Ectodermal cell (in vitro differentiated cells): ENCODE measurements at regions not wholly inside any gene's neighbourhood (a gene's known extent, or its start where the extent isn't known, plus 50 kb on each side); places are given as distances from the start of the nearest gene placed in this dataset.

ENCODE experiments used
- H3K27ac ChIP-seq: 2 replicates; pipeline ENCODE4 v1.7.0; 2013; ENCODE audit warnings: mild to moderate bottlenecking, low read depth, low read length; ENCODE audit not compliant: insufficient read depth, poor library complexity, severe bottlenecking
- H3K27me3 ChIP-seq: 2 replicates; pipeline ENCODE4 v1.7.0; 2013; ENCODE audit warnings: mild to moderate bottlenecking, low read length; ENCODE audit not compliant: insufficient read depth, control insufficient read depth, poor library complexity, severe bottlenecking
- H3K36me3 ChIP-seq: one replicate; pipeline ENCODE4 v1.7.0; 2013; ENCODE audit warnings: low read length; ENCODE audit not compliant: control insufficient read depth, insufficient read depth
- H3K4me1 ChIP-seq: one replicate; pipeline ENCODE4 v1.7.0; 2013; ENCODE audit warnings: low read length; ENCODE audit not compliant: control insufficient read depth, insufficient read depth
- H3K4me3 ChIP-seq: 2 replicates; pipeline ENCODE4 v1.7.0; 2013; ENCODE audit warnings: low read depth, low read length, control low read depth; ENCODE audit not compliant: insufficient read depth
- H3K9me3 ChIP-seq: 2 replicates; pipeline ENCODE4 v1.7.0; 2013; ENCODE audit warnings: mild to moderate bottlenecking, low read length, moderate library complexity; ENCODE audit not compliant: control insufficient read depth
- WGBS, 2 experiments: methylation state at CpG; one replicate each; pipeline ENCODE4 v1.1.7; 2013; ENCODE audit warnings: missing lambda C conversion rate in 2 of 2; 5-methylcytosine and 5-hydroxymethylcytosine counted together

- peaks cover 23% of the 10 kb centered on the region for H3K27me3 ChIP-seq
- 94 to 97% methylated on average over 3 to 5 of the region's 5 CpGs for WGBS, 2 experiments
- no peaks in the 10 kb centered on the region for H3K4me1 ChIP-seq
- H3K4me3 ChIP-seq = no peak overlapping the region
- H3K9me3 ChIP-seq = no peaks in the 10 kb centered on the region
- H3K36me3 ChIP-seq = no peaks in the 10 kb centered on the region
- no peak overlapping the region for H3K27ac ChIP-seq
Measured at GRCh38 chr10:60728056-60728455, 50.2 kb upstream of the CDK1 start.

- no peak overlapping the region for H3K4me3 ChIP-seq
- no peak overlapping the region for H3K27ac ChIP-seq
- H3K27me3 ChIP-seq = peaks cover 5% of the 10 kb centered on the region
- no peaks in the 10 kb centered on the region for H3K9me3 ChIP-seq
- no peaks in the 10 kb centered on the region for H3K36me3 ChIP-seq
- no peaks in the 10 kb centered on the region for H3K4me1 ChIP-seq
Measured at GRCh38 chr10:60726257-60726656, 52.0 kb upstream of the CDK1 start.

GRCh38 chr10:60722623-60723022 is 55.7 kb upstream of the CDK1 start:
- H3K9me3 ChIP-seq = no peaks in the 10 kb centered on the region
- H3K27ac ChIP-seq = no peak overlapping the region
- H3K27me3 ChIP-seq = no peaks in the 10 kb centered on the region
- no peaks in the 10 kb centered on the region for H3K36me3 ChIP-seq
- 81 to 97% methylated on average over 2 to 3 of the region's 3 CpGs for WGBS, 2 experiments
- H3K4me3 ChIP-seq = no peak overlapping the region
- no peaks in the 10 kb centered on the region for H3K4me1 ChIP-seq

GRCh38 chr10:60719721-60720120 is 58.6 kb upstream of the CDK1 start:
- Histone ChIP-seq H3K27ac (no peak overlapping the region), H3K36me3 (no peaks in the 10 kb centered on the region), H3K4me3 (no peak overlapping the region), H3K27me3 (no peaks in the 10 kb centered on the region), H3K9me3 (no peaks in the 10 kb centered on the region), H3K4me1 (no peaks in the 10 kb centered on the region)
- WGBS, 2 experiments = 86% methylated on average over 1 of the region's 1 CpG; no CpG with 5 or more reads in 1 of the 2 experiments

GRCh38 chr10:60718886-60719285 is 59.4 kb upstream of the CDK1 start:
- Histone ChIP-seq H3K4me3 (no peak overlapping the region), H3K9me3 (no peaks in the 10 kb centered on the region), H3K36me3 (no peaks in the 10 kb centered on the region), H3K27me3 (no peaks in the 10 kb centered on the region), H3K4me1 (no peaks in the 10 kb centered on the region), H3K27ac (no peak overlapping the region)
- WGBS, 2 experiments = 89% methylated on average over 1 of the region's 1 CpG; no CpG with 5 or more reads in 1 of the 2 experiments

- no peaks in the 10 kb centered on the region for H3K36me3 ChIP-seq
- no peak overlapping the region for H3K4me3 ChIP-seq
- H3K9me3 ChIP-seq = no peaks in the 10 kb centered on the region
- H3K27ac ChIP-seq = no peak overlapping the region
- no peaks in the 10 kb centered on the region for H3K27me3 ChIP-seq
- no peaks in the 10 kb centered on the region for H3K4me1 ChIP-seq
Measured at GRCh38 chr10:60717852-60718251, 60.4 kb upstream of the CDK1 start.

- Histone ChIP-seq H3K4me1 (no peaks in the 10 kb centered on the region), H3K27ac (no peak overlapping the region), H3K4me3 (no peak overlapping the region), H3K9me3 (no peaks in the 10 kb centered on the region), H3K36me3 (no peaks in the 10 kb centered on the region), H3K27me3 (no peaks in the 10 kb centered on the region)
- WGBS, 2 experiments = 89 to 92% methylated on average over 1 to 2 of the region's 2 CpGs
Measured at GRCh38 chr10:60714233-60714632, 64.0 kb upstream of the CDK1 start.

- 80% methylated on average over 1 of the region's 2 CpGs; no CpG with 5 or more reads in 1 of the 2 experiments for WGBS, 2 experiments
- H3K27me3 ChIP-seq = no peaks in the 10 kb centered on the region
- no peak overlapping the region for H3K27ac ChIP-seq
- H3K4me1 ChIP-seq = no peaks in the 10 kb centered on the region
- no peak overlapping the region for H3K4me3 ChIP-seq
- H3K9me3 ChIP-seq = no peaks in the 10 kb centered on the region
- no peaks in the 10 kb centered on the region for H3K36me3 ChIP-seq
Measured at GRCh38 chr10:60711496-60711895, 66.8 kb upstream of the CDK1 start.

- no peak overlapping the region for H3K4me3 ChIP-seq
- no peaks in the 10 kb centered on the region for H3K9me3 ChIP-seq
- H3K4me1 ChIP-seq = no peaks in the 10 kb centered on the region
- no peaks in the 10 kb centered on the region for H3K36me3 ChIP-seq
- WGBS, 2 experiments = 80% methylated on average over 1 of the region's 1 CpG; no CpG with 5 or more reads in 1 of the 2 experiments
- no peak overlapping the region for H3K27ac ChIP-seq
- H3K27me3 ChIP-seq = no peaks in the 10 kb centered on the region
Measured at GRCh38 chr10:60710041-60710440, 68.2 kb upstream of the CDK1 start.

- 0% methylated on average over 1 of the region's 1 CpG for WGBS, 2 experiments
- H3K9me3 ChIP-seq = no peaks in the 10 kb centered on the region
- H3K27me3 ChIP-seq = no peaks in the 10 kb centered on the region
- peaks cover 6% of the 10 kb centered on the region for H3K4me1 ChIP-seq
- H3K4me3 ChIP-seq = no peak overlapping the region
- H3K27ac ChIP-seq = no peak overlapping the region
- H3K36me3 ChIP-seq = no peaks in the 10 kb centered on the region
Measured at GRCh38 chr10:60708666-60709065, 69.6 kb upstream of the CDK1 start.

GRCh38 chr10:60707841-60708240 is 70.4 kb upstream of the CDK1 start:
- Histone ChIP-seq H3K9me3 (no peaks in the 10 kb centered on the region), H3K27ac (no peak overlapping the region), H3K4me3 (no peak overlapping the region), H3K36me3 (no peaks in the 10 kb centered on the region), H3K4me1 (peaks cover 6% of the 10 kb centered on the region), H3K27me3 (no peaks in the 10 kb centered on the region)
- 89 to 91% methylated on average over 4 of the region's 4 CpGs for WGBS, 2 experiments
